ENCODE measurements at regions not wholly inside any gene's neighbourhood (a gene's known extent, or its start where the extent isn't known, plus 50 kb on each side); places are given as distances from the start of the nearest gene placed in this dataset.

- ChIA-PET CTCF (no interaction called here), POLR2A (ENCODE audit: low non-redundant PET) (no interaction called here)
- no peak for DNase-seq (ENCODE audit: low spot score)
- H3K27ac ChIP-seq: no peak overlapping the region
- TF ChIP-seq CTCF (conservative IDR thresholded peaks at IDR 0.05; ENCODE audit: low read depth): no peak
Measured at GRCh38 chr7:54343511-54343910, 198.7 kb upstream of the VSTM2A start.

GRCh38 chr7:54345746-54346145 lies 196.4 kb upstream of the VSTM2A start:
- DNase-seq (ENCODE audit: low spot score): no peak
- TF ChIP-seq CTCF (conservative IDR thresholded peaks at IDR 0.05; ENCODE audit: low read depth): no peak
- ChIA-PET POLR2A (ENCODE audit: low non-redundant PET) (no interaction called here), CTCF (no interaction called here)
- no peak overlapping the region for H3K27ac ChIP-seq

GRCh38 chr7:54349229-54349628 lies 192.9 kb upstream of the VSTM2A start:
- CTCF ChIA-PET: interaction anchor here (0.6 to 0.8 kb wide), 2 partner anchors 17 to 316 kb away, joined by 3 to 4 read pairs; no protein-coding TSS in a partner anchor
- no peak for TF ChIP-seq CTCF (conservative IDR thresholded peaks at IDR 0.05; ENCODE audit: low read depth)
- DNase-seq (ENCODE audit: low spot score): peak; percentile 77
- POLR2A ChIA-PET (ENCODE audit: low non-redundant PET): no interaction called here
- H3K27ac ChIP-seq: no peak overlapping the region

- POLR2A ChIA-PET (ENCODE audit: low non-redundant PET): no interaction called here
- no peak for DNase-seq (ENCODE audit: low spot score)
- no peak overlapping the region for H3K27ac ChIP-seq
- TF ChIP-seq CTCF (conservative IDR thresholded peaks at IDR 0.05; ENCODE audit: low read depth): no peak
- CTCF ChIA-PET: no interaction called here
Measured at GRCh38 chr7:54354436-54354835, 187.7 kb upstream of the VSTM2A start.

GRCh38 chr7:54355842-54356241 lies 186.3 kb upstream of the VSTM2A start:
- CTCF ChIA-PET: no interaction called here

GRCh38 chr7:54360075-54360840 lies 181.9 kb upstream of the VSTM2A start:
- ChIA-PET CTCF (interaction anchor here (0.7 kb wide), 1 partner anchor 558 kb away, joined by 4 read pairs; no protein-coding TSS in a partner anchor), POLR2A (ENCODE audit: low non-redundant PET) (no interaction called here)
- no peak for TF ChIP-seq CTCF (conservative IDR thresholded peaks at IDR 0.05; ENCODE audit: low read depth)
- no peak overlapping the region for H3K27ac ChIP-seq
- no peak for DNase-seq (ENCODE audit: low spot score)

More at GRCh38 chr7:54355842-54356241, 186.3 kb upstream of the VSTM2A start:
- H3K27ac ChIP-seq: no peak overlapping the region
- POLR2A ChIA-PET (ENCODE audit: low non-redundant PET): no interaction called here
- no peak for DNase-seq (ENCODE audit: low spot score)
- no peak for TF ChIP-seq CTCF (conservative IDR thresholded peaks at IDR 0.05; ENCODE audit: low read depth)

Data from RWPE1 (cell line).